Fibroblast of skin of right biceps (primary cell): ENCODE measurements at regions not wholly inside any gene's neighbourhood (a gene's known extent, or its start where the extent isn't known, plus 50 kb on each side); places are given as distances from the start of the nearest gene placed in this dataset.

Source experiments
- DNase-seq: peaks from one replicate; pipeline ENCODE4 v3.0.0-alpha.2; 2013

- peak; percentile 70 for DNase-seq
Measured at GRCh38 chr7:16978358-16979244, 96.8 kb upstream of the AGR3 start.

- DNase-seq = no peak
Measured at GRCh38 chr7:16980539-16980938, 98.8 kb upstream of the AGR3 start.

GRCh38 chr7:16982640-16983350 lies 101.0 kb upstream of the AGR3 start:
- DNase-seq = peak; percentile 52

- no peak for DNase-seq
Measured at GRCh38 chr7:16984375-16984774, 102.6 kb upstream of the AGR3 start.

GRCh38 chr7:16985621-16986020 lies 103.8 kb upstream of the AGR3 start:
- DNase-seq = no peak

- DNase-seq = no peak
Measured at GRCh38 chr7:16986755-16987154, 105.0 kb upstream of the AGR3 start.

GRCh38 chr7:16989811-16990413 lies 108.1 kb upstream of the AGR3 start:
- peak; percentile 67 for DNase-seq

- DNase-seq = no peak
Measured at GRCh38 chr7:16991551-16991950, 109.8 kb upstream of the AGR3 start.

- DNase-seq = no peak
Measured at GRCh38 chr7:16993543-16993942, 111.8 kb upstream of the AGR3 start.

- DNase-seq = no peak
Measured at GRCh38 chr7:16998481-16999051, 116.8 kb upstream of the AGR3 start.

- no peak for DNase-seq
Measured at GRCh38 chr7:16999541-17000267, 117.9 kb upstream of the AGR3 start.

- no peak for DNase-seq
Measured at GRCh38 chr7:17005271-17005670, 123.5 kb upstream of the AGR3 start.

- DNase-seq = no peak
Measured at GRCh38 chr7:17007841-17008240, 126.1 kb upstream of the AGR3 start.

- DNase-seq = peak; percentile 39
Measured at GRCh38 chr7:17009007-17009719, 127.4 kb upstream of the AGR3 start.

- no peak for DNase-seq
Measured at GRCh38 chr7:17009933-17010332, 128.2 kb upstream of the AGR3 start.

- no peak for DNase-seq
Measured at GRCh38 chr7:17010637-17011300, 129.0 kb upstream of the AGR3 start.

GRCh38 chr7:17013204-17013603 lies 131.4 kb upstream of the AGR3 start:
- DNase-seq = no peak

- no peak for DNase-seq
Measured at GRCh38 chr7:17014686-17015085, 132.9 kb upstream of the AGR3 start.

- peak; percentile 73 for DNase-seq
Measured at GRCh38 chr7:17015598-17016031, 133.8 kb upstream of the AGR3 start.

GRCh38 chr7:17016402-17017010 lies 134.7 kb upstream of the AGR3 start:
- DNase-seq = no peak

GRCh38 chr7:17019106-17019505 lies 137.3 kb upstream of the AGR3 start:
- peak; percentile 54 for DNase-seq
